ENCODE measurements at regions not wholly inside any gene's neighbourhood (a gene's known extent, or its start where the extent isn't known, plus 50 kb on each side); places are given as distances from the start of the nearest gene placed in this dataset.

DNA sequence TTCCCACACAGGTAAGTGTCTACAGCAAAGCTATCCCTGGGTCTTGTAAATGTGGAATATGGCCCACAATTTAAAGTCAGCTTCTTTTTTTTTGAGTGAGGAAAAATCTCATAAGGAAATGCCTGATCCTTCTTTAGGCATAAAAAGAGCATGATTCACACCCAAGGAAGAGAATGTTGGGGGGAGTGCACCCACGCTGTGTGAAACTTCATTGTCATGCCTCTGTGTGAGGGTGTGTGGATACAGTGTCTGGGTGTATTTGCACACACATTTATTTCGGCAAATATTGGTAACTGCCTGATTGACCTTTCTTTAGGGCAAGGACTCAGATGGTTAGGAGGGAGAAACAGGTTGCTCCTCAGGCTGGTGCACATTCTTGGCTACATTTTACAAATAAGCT lies 196.8 kb upstream of the STXBP6 start:
- H3K4me3 ChIP-seq (ENCODE audit: low read depth, low read length): no peak overlapping the region
- ChIA-PET POLR2A (no interaction called here), CTCF (no interaction called here)
- TF ChIP-seq, protein P1, sequence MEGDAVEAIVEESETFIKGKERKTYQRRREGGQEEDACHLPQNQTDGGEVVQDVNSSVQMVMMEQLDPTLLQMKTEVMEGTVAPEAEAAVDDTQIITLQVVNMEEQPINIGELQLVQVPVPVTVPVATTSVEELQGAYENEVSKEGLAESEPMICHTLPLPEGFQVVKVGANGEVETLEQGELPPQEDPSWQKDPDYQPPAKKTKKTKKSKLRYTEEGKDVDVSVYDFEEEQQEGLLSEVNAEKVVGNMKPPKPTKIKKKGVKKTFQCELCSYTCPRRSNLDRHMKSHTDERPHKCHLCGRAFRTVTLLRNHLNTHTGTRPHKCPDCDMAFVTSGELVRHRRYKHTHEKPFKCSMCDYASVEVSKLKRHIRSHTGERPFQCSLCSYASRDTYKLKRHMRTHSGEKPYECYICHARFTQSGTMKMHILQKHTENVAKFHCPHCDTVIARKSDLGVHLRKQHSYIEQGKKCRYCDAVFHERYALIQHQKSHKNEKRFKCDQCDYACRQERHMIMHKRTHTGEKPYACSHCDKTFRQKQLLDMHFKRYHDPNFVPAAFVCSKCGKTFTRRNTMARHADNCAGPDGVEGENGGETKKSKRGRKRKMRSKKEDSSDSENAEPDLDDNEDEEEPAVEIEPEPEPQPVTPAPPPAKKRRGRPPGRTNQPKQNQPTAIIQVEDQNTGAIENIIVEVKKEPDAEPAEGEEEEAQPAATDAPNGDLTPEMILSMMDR (IDR thresholded peaks at IDR 0.05; ENCODE audit: insufficient read depth, low read length, missing control alignments): no peak
- no peak for DNase-seq (ENCODE audit: low read depth, low spot score)

GRCh38 chr14:25239170-25239569 lies 189.2 kb upstream of the STXBP6 start:
- ChIA-PET CTCF (no interaction called here), POLR2A (no interaction called here)
- TF ChIP-seq, protein P1 (IDR thresholded peaks at IDR 0.05; ENCODE audit: insufficient read depth, low read length, missing control alignments): no peak
- H3K4me3 ChIP-seq (ENCODE audit: low read depth, low read length): no peak overlapping the region
- no peak for DNase-seq (ENCODE audit: low read depth, low spot score)

GRCh38 chr14:25237845-25238244 lies 187.9 kb upstream of the STXBP6 start:
- TF ChIP-seq, protein P1 (IDR thresholded peaks at IDR 0.05; ENCODE audit: insufficient read depth, low read length, missing control alignments): no peak
- no peak for DNase-seq (ENCODE audit: low read depth, low spot score)
- CTCF ChIA-PET: no interaction called here
- no peak overlapping the region for H3K4me3 ChIP-seq (ENCODE audit: low read depth, low read length)
- POLR2A ChIA-PET: no interaction called here

DNA sequence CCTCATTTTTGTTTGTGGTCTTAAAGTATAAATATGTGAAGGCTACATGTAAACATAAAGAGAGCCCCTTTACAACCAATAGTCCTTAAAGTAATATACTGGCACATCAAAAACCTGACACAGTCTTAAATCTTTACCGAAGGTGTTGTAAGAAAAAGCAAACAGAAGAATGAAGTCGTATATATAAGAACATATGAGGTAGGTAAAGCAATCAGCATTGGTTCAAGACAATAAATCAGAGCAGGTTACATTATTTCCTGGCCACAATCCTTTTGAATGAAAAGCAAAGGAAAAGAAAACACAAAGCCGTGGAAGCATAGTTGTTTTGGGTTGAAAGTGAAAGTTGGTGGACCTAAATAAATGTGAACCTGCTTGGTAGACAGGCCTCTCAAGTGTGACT lies 183.7 kb upstream of the STXBP6 start:
- DNase-seq (ENCODE audit: low read depth, low spot score): no peak
- no peak overlapping the region for H3K4me3 ChIP-seq (ENCODE audit: low read depth, low read length)
- ChIA-PET POLR2A (no interaction called here), CTCF (no interaction called here)
- TF ChIP-seq, protein P1 (IDR thresholded peaks at IDR 0.05; ENCODE audit: insufficient read depth, low read length, missing control alignments): no peak

DNA sequence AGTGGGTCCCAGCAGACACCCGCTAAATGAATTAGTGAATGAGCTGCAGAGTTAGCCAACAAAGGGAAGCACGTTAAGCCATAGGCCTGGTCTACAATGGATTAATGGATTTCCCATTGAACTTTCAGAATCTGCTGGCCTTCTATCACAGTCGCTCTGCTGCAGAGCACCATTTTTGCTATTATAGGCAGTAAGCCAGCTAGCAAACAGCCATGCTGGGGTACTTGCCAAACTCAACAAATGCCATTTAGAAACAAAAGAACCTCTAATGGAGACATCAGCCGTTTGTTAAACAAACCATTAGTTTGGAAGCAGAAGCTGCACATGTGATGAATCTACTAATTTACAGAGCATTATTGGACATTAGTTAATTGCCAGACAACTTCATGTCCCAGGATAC lies 181.1 kb upstream of the STXBP6 start:
- POLR2A ChIA-PET: no interaction called here
- CTCF ChIA-PET: no interaction called here
- no peak overlapping the region for H3K4me3 ChIP-seq (ENCODE audit: low read depth, low read length)
- TF ChIP-seq, protein P1 (IDR thresholded peaks at IDR 0.05; ENCODE audit: insufficient read depth, low read length, missing control alignments): no peak
- DNase-seq (ENCODE audit: low read depth, low spot score): no peak

DNA sequence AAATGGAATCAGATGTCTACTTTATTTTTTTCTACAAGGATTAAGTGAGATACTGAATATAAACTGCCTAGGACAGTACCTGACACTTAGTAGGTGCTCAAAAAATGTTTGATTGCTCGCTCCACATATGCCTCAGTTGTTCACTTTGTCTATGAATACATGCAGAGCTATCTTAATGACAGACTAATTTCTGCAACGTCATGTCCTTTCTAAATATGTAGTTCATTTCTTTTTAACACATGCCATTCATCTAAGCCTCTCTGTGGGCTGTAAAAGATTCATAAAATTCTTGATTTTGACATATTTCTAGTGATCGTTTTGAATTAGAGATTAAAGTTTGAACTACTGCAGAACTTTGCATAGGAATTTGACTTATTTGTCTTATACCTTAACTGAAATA lies 176.3 kb upstream of the STXBP6 start:
- ChIA-PET CTCF (no interaction called here), POLR2A (no interaction called here)
- no peak overlapping the region for H3K4me3 ChIP-seq (ENCODE audit: low read depth, low read length)
- DNase-seq (ENCODE audit: low read depth, low spot score): no peak
- TF ChIP-seq, protein P1 (IDR thresholded peaks at IDR 0.05; ENCODE audit: insufficient read depth, low read length, missing control alignments): no peak

Measured in AG04449 (cell line).